ENCODE measurements at regions not wholly inside any gene's neighbourhood (a gene's known extent, or its start where the extent isn't known, plus 50 kb on each side); places are given as distances from the start of the nearest gene placed in this dataset.

DNA sequence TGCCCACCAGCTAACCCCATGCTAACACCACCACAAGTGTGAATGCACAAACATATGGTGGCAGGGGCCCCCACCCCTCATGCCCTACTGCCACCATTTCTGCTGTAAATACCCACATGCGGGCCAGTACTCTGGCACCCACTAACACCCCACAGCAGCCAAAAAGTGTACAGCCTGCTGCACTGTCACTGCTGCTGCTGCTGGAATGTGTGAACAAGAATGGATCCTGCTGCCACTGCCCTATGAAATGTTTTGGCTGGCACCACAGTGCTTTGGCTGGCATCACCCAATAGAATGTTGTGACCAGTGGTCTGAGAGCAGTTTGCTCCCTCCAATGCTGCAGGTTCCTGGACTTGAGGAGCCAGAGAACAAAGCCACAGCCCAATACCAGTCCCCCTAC, 606.6 kb upstream of the SORCS1 start:
- TF ChIP-seq, protein P1, sequence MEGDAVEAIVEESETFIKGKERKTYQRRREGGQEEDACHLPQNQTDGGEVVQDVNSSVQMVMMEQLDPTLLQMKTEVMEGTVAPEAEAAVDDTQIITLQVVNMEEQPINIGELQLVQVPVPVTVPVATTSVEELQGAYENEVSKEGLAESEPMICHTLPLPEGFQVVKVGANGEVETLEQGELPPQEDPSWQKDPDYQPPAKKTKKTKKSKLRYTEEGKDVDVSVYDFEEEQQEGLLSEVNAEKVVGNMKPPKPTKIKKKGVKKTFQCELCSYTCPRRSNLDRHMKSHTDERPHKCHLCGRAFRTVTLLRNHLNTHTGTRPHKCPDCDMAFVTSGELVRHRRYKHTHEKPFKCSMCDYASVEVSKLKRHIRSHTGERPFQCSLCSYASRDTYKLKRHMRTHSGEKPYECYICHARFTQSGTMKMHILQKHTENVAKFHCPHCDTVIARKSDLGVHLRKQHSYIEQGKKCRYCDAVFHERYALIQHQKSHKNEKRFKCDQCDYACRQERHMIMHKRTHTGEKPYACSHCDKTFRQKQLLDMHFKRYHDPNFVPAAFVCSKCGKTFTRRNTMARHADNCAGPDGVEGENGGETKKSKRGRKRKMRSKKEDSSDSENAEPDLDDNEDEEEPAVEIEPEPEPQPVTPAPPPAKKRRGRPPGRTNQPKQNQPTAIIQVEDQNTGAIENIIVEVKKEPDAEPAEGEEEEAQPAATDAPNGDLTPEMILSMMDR (conservative IDR thresholded peaks at IDR 0.05; ENCODE audit: low read depth in 2 of 2), result no peak
- TF ChIP-seq POLR2AphosphoS5 (IDR thresholded peaks at IDR 0.05; ENCODE audit: low read depth), result no peak
- no peak for TF ChIP-seq CREB1 (CRISPR knock-in tag; IDR thresholded peaks at IDR 0.05; ENCODE audit: low read depth)
- TF ChIP-seq, protein P2, sequence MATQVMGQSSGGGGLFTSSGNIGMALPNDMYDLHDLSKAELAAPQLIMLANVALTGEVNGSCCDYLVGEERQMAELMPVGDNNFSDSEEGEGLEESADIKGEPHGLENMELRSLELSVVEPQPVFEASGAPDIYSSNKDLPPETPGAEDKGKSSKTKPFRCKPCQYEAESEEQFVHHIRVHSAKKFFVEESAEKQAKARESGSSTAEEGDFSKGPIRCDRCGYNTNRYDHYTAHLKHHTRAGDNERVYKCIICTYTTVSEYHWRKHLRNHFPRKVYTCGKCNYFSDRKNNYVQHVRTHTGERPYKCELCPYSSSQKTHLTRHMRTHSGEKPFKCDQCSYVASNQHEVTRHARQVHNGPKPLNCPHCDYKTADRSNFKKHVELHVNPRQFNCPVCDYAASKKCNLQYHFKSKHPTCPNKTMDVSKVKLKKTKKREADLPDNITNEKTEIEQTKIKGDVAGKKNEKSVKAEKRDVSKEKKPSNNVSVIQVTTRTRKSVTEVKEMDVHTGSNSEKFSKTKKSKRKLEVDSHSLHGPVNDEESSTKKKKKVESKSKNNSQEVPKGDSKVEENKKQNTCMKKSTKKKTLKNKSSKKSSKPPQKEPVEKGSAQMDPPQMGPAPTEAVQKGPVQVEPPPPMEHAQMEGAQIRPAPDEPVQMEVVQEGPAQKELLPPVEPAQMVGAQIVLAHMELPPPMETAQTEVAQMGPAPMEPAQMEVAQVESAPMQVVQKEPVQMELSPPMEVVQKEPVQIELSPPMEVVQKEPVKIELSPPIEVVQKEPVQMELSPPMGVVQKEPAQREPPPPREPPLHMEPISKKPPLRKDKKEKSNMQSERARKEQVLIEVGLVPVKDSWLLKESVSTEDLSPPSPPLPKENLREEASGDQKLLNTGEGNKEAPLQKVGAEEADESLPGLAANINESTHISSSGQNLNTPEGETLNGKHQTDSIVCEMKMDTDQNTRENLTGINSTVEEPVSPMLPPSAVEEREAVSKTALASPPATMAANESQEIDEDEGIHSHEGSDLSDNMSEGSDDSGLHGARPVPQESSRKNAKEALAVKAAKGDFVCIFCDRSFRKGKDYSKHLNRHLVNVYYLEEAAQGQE (IDR thresholded peaks at IDR 0.05; ENCODE audit: unreplicated experiment), result no peak
- no peak for TF ChIP-seq EZH2 (IDR thresholded peaks at IDR 0.05; ENCODE audit: low read depth, unreplicated experiment)
- TF ChIP-seq JUNB (IDR thresholded peaks at IDR 0.05; ENCODE audit: unreplicated experiment), result no peak
- no peak for TF ChIP-seq ZNF331 (CRISPR knock-in tag; IDR thresholded peaks at IDR 0.05; ENCODE audit: low read depth)
- no peak for TF ChIP-seq EZH2phosphoT487 (IDR thresholded peaks at IDR 0.05; ENCODE audit: unreplicated experiment)
- TF ChIP-seq ZNF114 (CRISPR knock-in tag; IDR thresholded peaks at IDR 0.05), result no peak
- no peak for TF ChIP-seq STAT1 (IDR thresholded peaks at IDR 0.05; ENCODE audit: unreplicated experiment)
- TF ChIP-seq, protein P3, sequence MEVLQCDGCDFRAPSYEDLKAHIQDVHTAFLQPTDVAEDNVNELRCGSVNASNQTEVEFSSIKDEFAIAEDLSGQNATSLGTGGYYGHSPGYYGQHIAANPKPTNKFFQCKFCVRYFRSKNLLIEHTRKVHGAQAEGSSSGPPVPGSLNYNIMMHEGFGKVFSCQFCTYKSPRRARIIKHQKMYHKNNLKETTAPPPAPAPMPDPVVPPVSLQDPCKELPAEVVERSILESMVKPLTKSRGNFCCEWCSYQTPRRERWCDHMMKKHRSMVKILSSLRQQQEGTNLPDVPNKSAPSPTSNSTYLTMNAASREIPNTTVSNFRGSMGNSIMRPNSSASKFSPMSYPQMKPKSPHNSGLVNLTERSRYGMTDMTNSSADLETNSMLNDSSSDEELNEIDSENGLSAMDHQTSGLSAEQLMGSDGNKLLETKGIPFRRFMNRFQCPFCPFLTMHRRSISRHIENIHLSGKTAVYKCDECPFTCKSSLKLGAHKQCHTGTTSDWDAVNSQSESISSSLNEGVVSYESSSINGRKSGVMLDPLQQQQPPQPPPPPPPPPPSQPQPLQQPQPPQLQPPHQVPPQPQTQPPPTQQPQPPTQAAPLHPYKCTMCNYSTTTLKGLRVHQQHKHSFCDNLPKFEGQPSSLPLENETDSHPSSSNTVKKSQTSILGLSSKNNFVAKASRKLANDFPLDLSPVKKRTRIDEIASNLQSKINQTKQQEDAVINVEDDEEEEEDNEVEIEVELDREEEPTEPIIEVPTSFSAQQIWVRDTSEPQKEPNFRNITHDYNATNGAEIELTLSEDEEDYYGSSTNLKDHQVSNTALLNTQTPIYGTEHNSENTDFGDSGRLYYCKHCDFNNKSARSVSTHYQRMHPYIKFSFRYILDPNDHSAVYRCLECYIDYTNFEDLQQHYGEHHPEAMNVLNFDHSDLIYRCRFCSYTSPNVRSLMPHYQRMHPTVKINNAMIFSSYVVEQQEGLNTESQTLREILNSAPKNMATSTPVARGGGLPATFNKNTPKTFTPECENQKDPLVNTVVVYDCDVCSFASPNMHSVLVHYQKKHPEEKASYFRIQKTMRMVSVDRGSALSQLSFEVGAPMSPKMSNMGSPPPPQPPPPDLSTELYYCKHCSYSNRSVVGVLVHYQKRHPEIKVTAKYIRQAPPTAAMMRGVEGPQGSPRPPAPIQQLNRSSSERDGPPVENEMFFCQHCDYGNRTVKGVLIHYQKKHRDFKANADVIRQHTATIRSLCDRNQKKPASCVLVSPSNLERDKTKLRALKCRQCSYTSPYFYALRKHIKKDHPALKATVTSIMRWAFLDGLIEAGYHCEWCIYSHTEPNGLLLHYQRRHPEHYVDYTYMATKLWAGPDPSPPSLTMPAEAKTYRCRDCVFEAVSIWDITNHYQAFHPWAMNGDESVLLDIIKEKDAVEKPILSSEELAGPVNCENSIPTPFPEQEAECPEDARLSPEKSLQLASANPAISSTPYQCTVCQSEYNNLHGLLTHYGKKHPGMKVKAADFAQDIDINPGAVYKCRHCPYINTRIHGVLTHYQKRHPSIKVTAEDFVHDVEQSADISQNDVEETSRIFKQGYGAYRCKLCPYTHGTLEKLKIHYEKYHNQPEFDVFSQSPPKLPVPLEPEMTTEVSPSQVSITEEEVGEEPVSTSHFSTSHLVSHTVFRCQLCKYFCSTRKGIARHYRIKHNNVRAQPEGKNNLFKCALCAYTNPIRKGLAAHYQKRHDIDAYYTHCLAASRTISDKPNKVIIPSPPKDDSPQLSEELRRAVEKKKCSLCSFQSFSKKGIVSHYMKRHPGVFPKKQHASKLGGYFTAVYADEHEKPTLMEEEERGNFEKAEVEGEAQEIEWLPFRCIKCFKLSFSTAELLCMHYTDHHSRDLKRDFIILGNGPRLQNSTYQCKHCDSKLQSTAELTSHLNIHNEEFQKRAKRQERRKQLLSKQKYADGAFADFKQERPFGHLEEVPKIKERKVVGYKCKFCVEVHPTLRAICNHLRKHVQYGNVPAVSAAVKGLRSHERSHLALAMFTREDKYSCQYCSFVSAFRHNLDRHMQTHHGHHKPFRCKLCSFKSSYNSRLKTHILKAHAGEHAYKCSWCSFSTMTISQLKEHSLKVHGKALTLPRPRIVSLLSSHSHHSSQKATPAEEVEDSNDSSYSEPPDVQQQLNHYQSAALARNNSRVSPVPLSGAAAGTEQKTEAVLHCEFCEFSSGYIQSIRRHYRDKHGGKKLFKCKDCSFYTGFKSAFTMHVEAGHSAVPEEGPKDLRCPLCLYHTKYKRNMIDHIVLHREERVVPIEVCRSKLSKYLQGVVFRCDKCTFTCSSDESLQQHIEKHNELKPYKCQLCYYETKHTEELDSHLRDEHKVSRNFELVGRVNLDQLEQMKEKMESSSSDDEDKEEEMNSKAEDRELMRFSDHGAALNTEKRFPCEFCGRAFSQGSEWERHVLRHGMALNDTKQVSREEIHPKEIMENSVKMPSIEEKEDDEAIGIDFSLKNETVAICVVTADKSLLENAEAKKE (CRISPR knock-in tag; IDR thresholded peaks at IDR 0.05), result no peak

Measured in GM23338 (cell line).